GM12872 (cell line): ENCODE measurements at regions not wholly inside any gene's neighbourhood (a gene's known extent, or its start where the extent isn't known, plus 50 kb on each side); places are given as distances from the start of the nearest gene placed in this dataset.

Experiments
- CTCF ChIP-seq: IDR thresholded peaks from 3 replicates; pipeline ENCODE4 v1.5.1; 2011; ENCODE audit warnings: low read depth, mild to moderate bottlenecking, low read length, moderate library complexity; ENCODE audit not compliant: insufficient read depth

GRCh38 chr10:2438248-2438939, 629.0 kb upstream of the PFKP start:
- no peak for TF ChIP-seq CTCF

GRCh38 chr10:2436933-2437332, 630.4 kb upstream of the PFKP start:
- TF ChIP-seq CTCF: no peak

GRCh38 chr10:2431961-2432360, 635.4 kb upstream of the PFKP start:
- no peak for TF ChIP-seq CTCF

- no peak for TF ChIP-seq CTCF
Observed at GRCh38 chr10:2427412-2427811, 639.9 kb upstream of the PFKP start.

GRCh38 chr10:2425320-2425719, 642.0 kb upstream of the PFKP start:
- no peak for TF ChIP-seq CTCF

GRCh38 chr10:2414562-2414961, 652.8 kb upstream of the PFKP start:
- no peak for TF ChIP-seq CTCF

GRCh38 chr10:2414039-2414438, 653.3 kb upstream of the PFKP start:
- no peak for TF ChIP-seq CTCF
